Gastroesophageal sphincter (tissue), 4 donors: ENCODE measurements at regions not wholly inside any gene's neighbourhood (a gene's known extent, or its start where the extent isn't known, plus 50 kb on each side); places are given as distances from the start of the nearest gene placed in this dataset.

ENCODE experiments used
- ATAC-seq: fragments of 150-250 bp; one replicate; pipeline ENCODE4 v1.9.1; 2016; ENCODE audit warnings: mild to moderate bottlenecking, moderate library complexity
- H3K27ac ChIP-seq, 4 donors: fragments of 200-600 bp; sonication (generic) in 3 of 4; 1 replicate in 3 of 4; 2 replicates in 1 of 4; pipeline ENCODE4 v1.5.1; 2016 to 2019
- H3K27me3 ChIP-seq: fragments of 200-600 bp; sonication (generic); one replicate; pipeline ENCODE4 v1.5.1; 2019
- H3K36me3 ChIP-seq, 2 donors: fragments of 200-600 bp; sonication (generic); one replicate each; pipeline ENCODE4 v1.5.1; 2019; ENCODE audit warnings: control low read depth in 1 of 2
- H3K4me1 ChIP-seq, 3 donors: fragments of 200-600 bp; sonication (generic); 1 replicate in 2 of 3; 2 replicates in 1 of 3; pipeline ENCODE4 v1.5.1; 2016 to 2019; ENCODE audit warnings: control low read depth in 2 of 3
- H3K4me3 ChIP-seq, 2 donors: fragments of 200-600 bp; sonication (generic); one replicate each; pipeline ENCODE4 v1.5.1; 2019; ENCODE audit warnings: mild to moderate bottlenecking in 1 of 2, moderate library complexity in 1 of 2
- H3K9me3 ChIP-seq, 3 donors: fragments of 200-600 bp; sonication (generic); one replicate each; pipeline ENCODE4 v1.5.1; 2017 to 2019; ENCODE audit warnings: control low read depth in 2 of 3
- CTCF ChIP-seq, 4 experiments: fragments of 200-600 bp in 2 of 4; fragments of 450-650 bp in 2 of 4; sonication (generic) in 1 of 4; IDR thresholded peaks; one replicate each; pipeline ENCODE4 v1.5.1; 2017 to 2019; ENCODE audit warnings: antibody characterized with exemption in 4 of 4, mild to moderate bottlenecking in 2 of 4, moderate library complexity in 2 of 4
- EP300 ChIP-seq: sonication (generic); formaldehyde crosslinking; IDR thresholded peaks from one replicate; pipeline ENCODE4 v1.6.1; 2017; ENCODE audit warnings: antibody characterized with exemption, mild to moderate bottlenecking
- POLR2A ChIP-seq, 2 donors: fragments of 450-650 bp; IDR thresholded peaks; one replicate each; pipeline ENCODE4 v1.6.1; 2017; ENCODE audit warnings: antibody characterized with exemption in 2 of 2, mild to moderate bottlenecking in 2 of 2, moderate library complexity in 1 of 2
- POLR2AphosphoS5 ChIP-seq: sonication (generic); formaldehyde crosslinking; IDR thresholded peaks from one replicate; pipeline ENCODE4 v1.6.1; 2017; ENCODE audit warnings: antibody characterized with exemption
- WGBS, 2 donors: methylation state at CpG; one replicate each; pipeline ENCODE4 v1.1.5; 2018; ENCODE audit warnings: low coverage in 1 of 2; 5-methylcytosine and 5-hydroxymethylcytosine counted together

DNA sequence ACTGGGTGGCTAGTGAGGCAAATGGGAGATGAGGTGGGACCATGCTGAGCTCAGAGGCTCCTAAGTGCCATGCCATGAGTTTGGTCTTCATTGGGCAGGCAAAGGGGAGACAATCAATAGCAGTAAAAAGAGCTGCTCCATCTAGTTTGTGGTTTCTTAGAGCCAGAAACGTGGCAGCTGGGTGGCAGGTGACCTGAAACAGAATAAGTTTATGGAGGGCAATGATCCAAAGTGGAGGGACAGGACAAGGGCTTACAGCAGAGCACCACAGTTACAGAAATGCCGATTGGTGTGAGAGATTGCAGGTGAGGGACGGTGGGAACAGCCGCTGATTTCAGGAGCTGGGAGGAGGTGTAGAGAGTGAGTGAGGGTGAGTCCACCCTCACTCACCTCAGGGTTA, 237.0 kb downstream of the LPIN1 start:
- H3K27ac ChIP-seq = no peak overlapping the region
- H3K4me3 ChIP-seq = no peak overlapping the region
- ATAC-seq = no peak
- H3K4me1 ChIP-seq = no peaks in the 10 kb centered on the region
- 83 to 94% methylated on average over 3 to 4 of the region's 4 CpGs for WGBS, 2 donors
- H3K27me3 ChIP-seq = no peaks in the 10 kb centered on the region
- no peak for TF ChIP-seq CTCF (IDR thresholded peaks at IDR 0.05)
- no peak for TF ChIP-seq EP300
- no peak for TF ChIP-seq POLR2A (IDR thresholded peaks at IDR 0.05)
- no peak for TF ChIP-seq POLR2AphosphoS5
- peaks cover 0 to 9% (median 0%) of the 10 kb centered on the region in 3 donors for H3K9me3 ChIP-seq
- H3K36me3 ChIP-seq = no peaks in the 10 kb centered on the region

- Histone ChIP-seq H3K27me3 (no peaks in the 10 kb centered on the region), H3K4me1 (no peaks in the 10 kb centered on the region), H3K27ac (no peak overlapping the region), H3K9me3 (peaks cover 0 to 9% (median 0%) of the 10 kb centered on the region in 3 donors), H3K36me3 (no peaks in the 10 kb centered on the region), H3K4me3 (no peak overlapping the region)
- 50 to 85% methylated on average over 1 to 5 of the region's 9 CpGs for WGBS, 2 donors
- TF ChIP-seq CTCF (IDR thresholded peaks at IDR 0.05) (no peak), EP300 (no peak), POLR2AphosphoS5 (no peak), POLR2A (IDR thresholded peaks at IDR 0.05) (no peak)
- no peak for ATAC-seq
Measured at GRCh38 chr2:11983870-11984269, 237.4 kb downstream of the LPIN1 start.

DNA sequence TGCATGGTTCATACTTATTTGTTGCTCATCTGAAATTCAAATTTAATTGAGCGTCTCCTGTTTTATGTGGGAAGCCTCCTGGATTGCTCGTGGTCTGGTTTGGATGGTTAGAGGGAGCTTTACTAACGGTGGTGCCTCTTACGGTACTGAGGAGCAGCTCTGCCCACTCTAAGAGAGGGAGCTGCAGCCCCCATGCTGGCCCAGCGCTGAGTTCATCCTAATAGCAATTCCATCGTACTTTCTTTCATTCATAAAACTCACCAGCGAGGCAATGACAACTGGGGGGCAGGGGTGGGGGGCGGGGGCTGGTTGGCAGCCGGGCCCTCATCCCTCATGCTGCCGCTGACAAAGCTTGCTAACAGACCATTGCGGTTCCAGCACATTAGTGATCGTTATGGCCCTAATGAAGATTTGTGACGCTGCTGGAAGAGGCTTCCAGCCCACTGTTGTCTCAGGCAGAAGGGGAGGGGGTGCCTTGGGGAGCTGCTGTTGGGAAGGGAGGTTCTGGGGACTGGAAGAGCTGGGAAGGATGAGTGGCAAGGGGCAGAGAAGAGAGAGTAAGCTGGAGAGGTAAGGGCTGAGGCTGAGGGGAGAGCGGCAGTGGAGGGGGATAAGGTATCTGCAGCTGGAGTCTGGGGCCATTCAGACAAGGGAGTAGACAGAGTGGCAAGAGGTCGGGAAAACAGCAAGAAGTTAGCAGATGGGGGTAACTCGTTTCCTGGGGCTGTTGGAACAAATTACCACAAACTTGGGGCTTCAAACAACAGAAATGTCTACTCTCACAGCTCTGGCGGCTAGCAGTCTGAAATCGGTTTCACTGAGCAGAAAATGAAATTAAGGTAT, 238.1 kb downstream of the LPIN1 start:
- H3K4me1 ChIP-seq = no peaks in the 10 kb centered on the region
- WGBS, 2 donors = 79 to 85% methylated on average over 8 to 17 of the region's 18 CpGs
- H3K9me3 ChIP-seq = peaks cover 0 to 9% (median 0%) of the 10 kb centered on the region in 3 donors
- no peak overlapping the region for H3K27ac ChIP-seq
- no peaks in the 10 kb centered on the region for H3K27me3 ChIP-seq
- no peaks in the 10 kb centered on the region for H3K36me3 ChIP-seq
- no peak for TF ChIP-seq POLR2A (IDR thresholded peaks at IDR 0.05)
- TF ChIP-seq EP300 = no peak
- no peak for TF ChIP-seq POLR2AphosphoS5
- no peak for TF ChIP-seq CTCF (IDR thresholded peaks at IDR 0.05)
- no peak overlapping the region for H3K4me3 ChIP-seq
- no peak for ATAC-seq

- no peak for TF ChIP-seq CTCF (IDR thresholded peaks at IDR 0.05)
- H3K9me3 ChIP-seq = peaks cover 0 to 9% (median 0%) of the 10 kb centered on the region in 3 donors
Measured at GRCh38 chr2:11985817-11986566, 239.6 kb downstream of the LPIN1 start.

More at GRCh38 chr2:11985817-11986566, 239.6 kb downstream of the LPIN1 start:
- Histone ChIP-seq H3K36me3 (no peaks in the 10 kb centered on the region), H3K27me3 (no peaks in the 10 kb centered on the region), H3K4me1 (no peaks in the 10 kb centered on the region), H3K27ac (no peak overlapping the region), H3K4me3 (no peak overlapping the region)
- no peak for ATAC-seq
- 78 to 92% methylated on average over 3 to 4 of the region's 4 CpGs for WGBS, 2 donors
